ENCODE measurements at regions not wholly inside any gene's neighbourhood (a gene's known extent, or its start where the extent isn't known, plus 50 kb on each side); places are given as distances from the start of the nearest gene placed in this dataset.

DNA sequence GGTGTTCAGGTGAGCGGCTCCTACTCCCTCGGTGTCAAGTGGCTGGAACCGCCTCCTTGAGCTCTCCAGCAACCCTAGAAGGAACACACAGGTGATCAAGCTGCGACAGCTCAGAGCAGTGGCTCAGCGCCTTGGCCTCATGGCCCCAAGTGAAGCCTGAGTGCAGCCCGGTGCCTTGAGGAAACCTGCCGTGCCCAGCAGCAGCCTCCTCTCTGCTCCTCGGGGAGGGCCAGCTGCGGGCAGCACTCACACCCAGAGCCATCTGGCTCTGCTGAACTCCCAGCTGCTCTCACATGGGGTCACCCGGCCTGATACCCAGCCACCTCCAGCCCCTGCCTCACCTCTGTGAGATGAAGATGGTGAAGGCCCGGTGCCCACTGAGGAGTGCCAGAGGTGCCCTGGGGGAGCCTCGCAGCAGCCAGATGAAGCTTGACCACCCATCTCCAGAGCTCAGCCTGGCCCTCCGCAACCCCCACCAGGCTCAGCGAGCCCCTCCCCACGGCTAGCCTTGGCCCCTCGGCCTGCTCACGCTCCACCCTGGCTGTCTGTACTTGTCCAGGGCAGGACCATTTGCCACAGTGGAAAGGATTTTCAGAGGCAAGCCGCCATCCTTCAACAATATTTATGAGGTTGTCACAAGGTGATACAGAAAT lies 70.6 kb upstream of the RAB6C start:
- Histone ChIP-seq H3K27me3 (ENCODE audit: insufficient read depth, low read depth) (peaks cover 95% of the 10 kb centered on the region), H3K9me3 (ENCODE audit: insufficient read depth, low read depth) (no peaks in the 10 kb centered on the region), H3K4me1 (replicated peaks; ENCODE audit: insufficient read depth) (no peaks in the 10 kb centered on the region), H2AFZ (no peak overlapping the region), H3K79me2 (ENCODE audit: low read depth) (no peaks in the 10 kb centered on the region), H3K4me2 (no peak overlapping the region), H3K4me3 (no peak overlapping the region), H4K20me1 (ENCODE audit: insufficient read depth) (no peaks in the 10 kb centered on the region), H3F3A (ENCODE audit: insufficient read depth, low read depth) (no peaks in the 10 kb centered on the region), H3K27ac (no peak overlapping the region), H3K36me3 (ENCODE audit: low read depth) (no peaks in the 10 kb centered on the region), H3K9me2 (ENCODE audit: insufficient read depth) (no peaks in the 10 kb centered on the region)
- no TSS peak for BruUV-seq (replicated peaks)
- DNase-seq, result no peak
- intact Hi-C loops (cut with micrococcal nuclease; ENCODE audit: unreplicated experiment), result no loop called here
- ChIA-PET CTCF (no interaction called here), POLR2A (ENCODE audit: unreplicated experiment) (no interaction called here)
- TF ChIP-seq, protein P1, sequence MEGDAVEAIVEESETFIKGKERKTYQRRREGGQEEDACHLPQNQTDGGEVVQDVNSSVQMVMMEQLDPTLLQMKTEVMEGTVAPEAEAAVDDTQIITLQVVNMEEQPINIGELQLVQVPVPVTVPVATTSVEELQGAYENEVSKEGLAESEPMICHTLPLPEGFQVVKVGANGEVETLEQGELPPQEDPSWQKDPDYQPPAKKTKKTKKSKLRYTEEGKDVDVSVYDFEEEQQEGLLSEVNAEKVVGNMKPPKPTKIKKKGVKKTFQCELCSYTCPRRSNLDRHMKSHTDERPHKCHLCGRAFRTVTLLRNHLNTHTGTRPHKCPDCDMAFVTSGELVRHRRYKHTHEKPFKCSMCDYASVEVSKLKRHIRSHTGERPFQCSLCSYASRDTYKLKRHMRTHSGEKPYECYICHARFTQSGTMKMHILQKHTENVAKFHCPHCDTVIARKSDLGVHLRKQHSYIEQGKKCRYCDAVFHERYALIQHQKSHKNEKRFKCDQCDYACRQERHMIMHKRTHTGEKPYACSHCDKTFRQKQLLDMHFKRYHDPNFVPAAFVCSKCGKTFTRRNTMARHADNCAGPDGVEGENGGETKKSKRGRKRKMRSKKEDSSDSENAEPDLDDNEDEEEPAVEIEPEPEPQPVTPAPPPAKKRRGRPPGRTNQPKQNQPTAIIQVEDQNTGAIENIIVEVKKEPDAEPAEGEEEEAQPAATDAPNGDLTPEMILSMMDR (conservative IDR thresholded peaks at IDR 0.05), result no peak
- TF ChIP-seq EZH2 (IDR thresholded peaks at IDR 0.05; ENCODE audit: low read depth), result no peak

DNA sequence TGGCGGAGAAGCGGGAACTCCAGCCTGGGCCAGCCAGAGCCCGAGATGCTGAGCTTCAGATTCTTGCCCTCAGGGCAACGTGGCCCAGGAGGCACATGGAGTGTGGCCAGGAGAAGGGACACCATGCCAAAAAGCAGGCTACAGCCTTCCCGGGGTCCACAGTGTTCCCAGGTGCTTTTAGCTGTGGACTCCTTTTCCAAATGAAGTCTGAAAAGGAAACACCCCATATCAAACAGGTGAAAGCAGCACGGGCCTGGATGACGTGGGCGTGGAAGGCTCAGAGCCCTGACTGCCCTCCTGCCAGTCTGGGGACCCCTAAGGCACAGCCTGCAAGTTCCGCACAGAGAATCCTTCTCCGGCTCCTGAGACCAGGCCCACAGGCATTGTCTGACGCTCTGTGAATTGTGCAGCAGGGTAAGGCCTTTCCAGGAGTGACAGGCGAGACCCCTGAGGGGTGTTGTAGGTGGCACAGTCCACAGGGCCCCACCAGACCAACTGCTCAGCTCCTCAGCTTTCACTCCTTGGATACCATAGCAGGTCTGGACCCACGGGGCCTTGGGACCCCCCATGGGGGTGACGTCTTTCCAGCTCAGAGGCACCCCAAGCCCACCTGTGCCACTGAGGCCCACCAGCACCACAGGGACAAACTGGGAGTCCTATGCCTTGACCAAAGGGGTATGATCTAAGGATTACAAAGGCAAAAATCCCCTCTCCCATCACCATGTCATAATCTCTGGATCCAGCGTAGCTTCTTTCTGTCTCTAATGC lies 69.6 kb upstream of the RAB6C start:
- intact Hi-C loops (cut with micrococcal nuclease; ENCODE audit: unreplicated experiment), result no loop called here

DNA sequence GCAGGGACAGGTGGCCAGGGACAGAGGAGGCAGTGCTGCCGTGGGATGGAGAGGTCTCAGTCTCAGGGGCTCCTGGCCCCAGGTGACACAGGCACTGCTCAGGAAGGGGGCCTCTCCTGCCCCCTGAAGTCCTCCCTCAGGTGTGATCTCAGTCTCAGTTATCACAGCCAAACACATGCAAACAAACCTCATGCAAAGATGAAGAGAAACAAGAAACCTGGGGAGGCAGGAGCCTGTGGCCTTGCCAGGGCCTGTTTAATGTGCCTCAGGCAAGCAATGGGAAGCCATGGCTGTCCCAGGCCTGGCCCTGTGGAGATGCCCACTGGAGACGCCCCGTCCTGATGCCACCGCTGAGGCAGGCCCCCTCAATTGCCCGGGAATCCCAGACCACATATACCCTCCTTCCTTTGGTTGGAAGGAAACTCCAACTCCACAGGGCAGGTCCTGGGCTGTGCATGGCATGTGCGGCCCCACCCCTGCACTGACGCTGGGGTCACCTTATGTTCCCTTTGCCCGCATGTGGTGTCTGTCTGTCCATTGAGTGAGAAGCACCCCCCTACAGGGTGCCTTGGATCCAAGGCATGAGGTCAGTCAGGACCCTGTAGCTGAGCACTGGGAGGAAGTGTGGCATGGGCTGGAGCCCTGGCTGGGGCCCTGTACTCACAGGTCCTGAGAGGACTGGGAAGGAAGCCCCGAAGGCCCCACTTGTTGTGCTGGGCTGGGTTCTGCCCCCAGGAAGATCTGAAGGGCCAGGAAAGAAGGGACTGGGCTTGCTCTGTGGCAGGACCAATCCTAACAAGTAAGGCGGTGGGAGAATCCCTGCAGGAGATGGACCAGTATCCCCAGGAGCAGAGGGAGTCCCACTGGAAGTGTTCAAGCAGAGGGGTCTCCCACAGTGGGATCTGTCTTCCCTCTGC lies 68.8 kb upstream of the RAB6C start:
- H3K4me3 ChIP-seq, result no peak overlapping the region
- no peak for DNase-seq
- no peaks in the 10 kb centered on the region for H3K4me1 ChIP-seq (replicated peaks; ENCODE audit: insufficient read depth)
- peaks cover 91% of the 10 kb centered on the region for H3K27me3 ChIP-seq (ENCODE audit: insufficient read depth, low read depth)
- no peaks in the 10 kb centered on the region for H3K9me3 ChIP-seq (ENCODE audit: insufficient read depth, low read depth)
- H2AFZ ChIP-seq, result no peak overlapping the region
- no peaks in the 10 kb centered on the region for H3K79me2 ChIP-seq (ENCODE audit: low read depth)
- H3K4me2 ChIP-seq, result no peak overlapping the region
- ChIA-PET POLR2A (ENCODE audit: unreplicated experiment) (no interaction called here), CTCF (no interaction called here)
- BruUV-seq (replicated peaks), result no TSS peak
- intact Hi-C loops (cut with micrococcal nuclease; ENCODE audit: unreplicated experiment), result no loop called here
- H3K27ac ChIP-seq, result no peak overlapping the region
- H3K36me3 ChIP-seq (ENCODE audit: low read depth), result no peaks in the 10 kb centered on the region
- no peaks in the 10 kb centered on the region for H3K9me2 ChIP-seq (ENCODE audit: insufficient read depth)
- H3F3A ChIP-seq (ENCODE audit: insufficient read depth, low read depth), result no peaks in the 10 kb centered on the region
- TF ChIP-seq, protein P1 (conservative IDR thresholded peaks at IDR 0.05), result no peak
- TF ChIP-seq EZH2 (IDR thresholded peaks at IDR 0.05; ENCODE audit: low read depth), result no peak
- H4K20me1 ChIP-seq (ENCODE audit: insufficient read depth), result no peaks in the 10 kb centered on the region

More for the DNA sequence above, 69.6 kb upstream of the RAB6C start:
- Histone ChIP-seq H3K4me3 (no peak overlapping the region), H4K20me1 (ENCODE audit: insufficient read depth) (no peaks in the 10 kb centered on the region), H3K4me2 (no peak overlapping the region), H3K27me3 (ENCODE audit: insufficient read depth, low read depth) (peaks cover 96% of the 10 kb centered on the region), H3K36me3 (ENCODE audit: low read depth) (no peaks in the 10 kb centered on the region), H3K27ac (no peak overlapping the region), H3K9me3 (ENCODE audit: insufficient read depth, low read depth) (no peaks in the 10 kb centered on the region), H3F3A (ENCODE audit: insufficient read depth, low read depth) (no peaks in the 10 kb centered on the region), H3K9me2 (ENCODE audit: insufficient read depth) (no peaks in the 10 kb centered on the region), H3K79me2 (ENCODE audit: low read depth) (no peaks in the 10 kb centered on the region), H3K4me1 (replicated peaks; ENCODE audit: insufficient read depth) (no peaks in the 10 kb centered on the region), H2AFZ (no peak overlapping the region)
- BruUV-seq (replicated peaks), result no TSS peak
- TF ChIP-seq, protein P1 (conservative IDR thresholded peaks at IDR 0.05), result no peak
- TF ChIP-seq EZH2 (IDR thresholded peaks at IDR 0.05; ENCODE audit: low read depth), result no peak
- ChIA-PET CTCF (no interaction called here), POLR2A (ENCODE audit: unreplicated experiment) (no interaction called here)
- no peak for DNase-seq
